ENCODE measurements at regions not wholly inside any gene's neighbourhood (a gene's known extent, or its start where the extent isn't known, plus 50 kb on each side); places are given as distances from the start of the nearest gene placed in this dataset.

GRCh38 chr10:61828034-61828433, 73.5 kb upstream of the ARID5B start:
- DNase-seq (no peak), ATAC-seq (ENCODE audit: insufficient read depth, low FRiP score) (no peak)
- H3K27ac ChIP-seq (ENCODE audit: low read depth in 1 of 2, low read length in 1 of 2): no peak overlapping the region
- WGBS, 2 donors: 77 to 89% methylated on average over 1 of the region's 1 CpG
- no peak overlapping the region for H3K9ac ChIP-seq (ENCODE audit: insufficient read depth in 1 of 2, low read length in 2 of 2)
- H3K9me3 ChIP-seq (ENCODE audit: control insufficient read depth in 4 of 4, insufficient read depth in 3 of 4, low read length in 3 of 4): no peaks in the 10 kb centered on the region
- H3K4me3 ChIP-seq: no peak overlapping the region
- TF ChIP-seq CTCF (IDR thresholded peaks at IDR 0.05; ENCODE audit: control extremely low read depth, extremely low read depth): no peak
- no peaks in the 10 kb centered on the region for H3K27me3 ChIP-seq (ENCODE audit: control insufficient read depth in 3 of 3, insufficient read depth in 3 of 3, low read length in 2 of 3)
- no peaks in the 10 kb centered on the region for H3K36me3 ChIP-seq (ENCODE audit: control insufficient read depth in 4 of 4, insufficient read depth in 4 of 4, low read length in 4 of 4)
- peaks cover 0 to 4% (median 0%) of the 10 kb centered on the region in 5 donors for H3K4me1 ChIP-seq (ENCODE audit: control insufficient read depth in 5 of 5, insufficient read depth in 5 of 5, low read length in 5 of 5)

- H3K4me1 ChIP-seq (ENCODE audit: control insufficient read depth in 5 of 5, insufficient read depth in 5 of 5, low read length in 5 of 5): peaks cover 0 to 4% (median 0%) of the 10 kb centered on the region in 5 donors
- H3K36me3 ChIP-seq (ENCODE audit: control insufficient read depth in 4 of 4, insufficient read depth in 4 of 4, low read length in 4 of 4): no peaks in the 10 kb centered on the region
- no peak for DNase-seq
- no peak for ATAC-seq (ENCODE audit: insufficient read depth, low FRiP score)
- WGBS, 2 donors: 91 to 96% methylated on average over 3 of the region's 3 CpGs
- H3K4me3 ChIP-seq: no peak overlapping the region
- H3K27me3 ChIP-seq (ENCODE audit: control insufficient read depth in 3 of 3, insufficient read depth in 3 of 3, low read length in 2 of 3): no peaks in the 10 kb centered on the region
- H3K9ac ChIP-seq (ENCODE audit: insufficient read depth in 1 of 2, low read length in 2 of 2): no peak overlapping the region
- no peaks in the 10 kb centered on the region for H3K9me3 ChIP-seq (ENCODE audit: control insufficient read depth in 4 of 4, insufficient read depth in 3 of 4, low read length in 3 of 4)
- TF ChIP-seq CTCF (IDR thresholded peaks at IDR 0.05; ENCODE audit: control extremely low read depth, extremely low read depth): no peak
- no peak overlapping the region for H3K27ac ChIP-seq (ENCODE audit: low read depth in 1 of 2, low read length in 1 of 2)
Measured at GRCh38 chr10:61828788-61829187, 72.7 kb upstream of the ARID5B start.

- Histone ChIP-seq H3K9me3 (ENCODE audit: control insufficient read depth in 4 of 4, insufficient read depth in 3 of 4, low read length in 3 of 4) (no peaks in the 10 kb centered on the region), H3K4me3 (no peak overlapping the region), H3K27me3 (ENCODE audit: control insufficient read depth in 3 of 3, insufficient read depth in 3 of 3, low read length in 2 of 3) (no peaks in the 10 kb centered on the region), H3K27ac (ENCODE audit: low read depth in 1 of 2, low read length in 1 of 2) (no peak overlapping the region), H3K36me3 (ENCODE audit: control insufficient read depth in 4 of 4, insufficient read depth in 4 of 4, low read length in 4 of 4) (no peaks in the 10 kb centered on the region), H3K9ac (ENCODE audit: insufficient read depth in 1 of 2, low read length in 2 of 2) (no peak overlapping the region), H3K4me1 (ENCODE audit: control insufficient read depth in 5 of 5, insufficient read depth in 5 of 5, low read length in 5 of 5) (peaks cover 0 to 6% (median 2%) of the 10 kb centered on the region in 5 donors)
- ATAC-seq (ENCODE audit: insufficient read depth, low FRiP score) (no peak), DNase-seq (peak; percentile 16 to 60 (median 34))
- TF ChIP-seq CTCF (IDR thresholded peaks at IDR 0.05; ENCODE audit: control extremely low read depth, extremely low read depth): no peak
- 70 to 72% methylated on average over 7 of the region's 7 CpGs for WGBS, 2 donors
Measured at GRCh38 chr10:61830072-61830845, 71.2 kb upstream of the ARID5B start.

Data from lung (tissue), 11 donors.